8988T (cell line): ENCODE measurements at regions not wholly inside any gene's neighbourhood (a gene's known extent, or its start where the extent isn't known, plus 50 kb on each side); places are given as distances from the start of the nearest gene placed in this dataset.
A peak's percentile ranks its signal among the peaks of the same experiment; 100 is the strongest.

Source experiments
- DNase-seq: peaks from one replicate; pipeline ENCODE4 v3.0.0; 2011

GRCh38 chr6:44642870-44643522, 255.5 kb downstream of the CDC5L start:
- DNase-seq = no peak

GRCh38 chr6:44645276-44645675, 257.8 kb downstream of the CDC5L start:
- DNase-seq = no peak

GRCh38 chr6:44646355-44646754, 258.8 kb downstream of the CDC5L start:
- DNase-seq = no peak

- no peak for DNase-seq
Observed at GRCh38 chr6:44649365-44650025, 262.0 kb downstream of the CDC5L start.

GRCh38 chr6:44650495-44650894, 263.0 kb downstream of the CDC5L start:
- DNase-seq = no peak

GRCh38 chr6:44650947-44651346, 263.4 kb downstream of the CDC5L start:
- peak; percentile 32 for DNase-seq

- DNase-seq = no peak
Observed at GRCh38 chr6:44651604-44652003, 264.1 kb downstream of the CDC5L start.

GRCh38 chr6:44652547-44652946, 265.0 kb downstream of the CDC5L start:
- DNase-seq = no peak

GRCh38 chr6:44653091-44653490, 265.6 kb downstream of the CDC5L start:
- no peak for DNase-seq

- no peak for DNase-seq
Observed at GRCh38 chr6:44653761-44654218, 266.3 kb downstream of the CDC5L start.

GRCh38 chr6:44655412-44656342, 268.2 kb downstream of the CDC5L start:
- DNase-seq = peak; percentile 53

- DNase-seq = no peak
Observed at GRCh38 chr6:44656691-44657090, 269.2 kb downstream of the CDC5L start.

- no peak for DNase-seq
Observed at GRCh38 chr6:44657206-44657819, 269.8 kb downstream of the CDC5L start.

- no peak for DNase-seq
Observed at GRCh38 chr6:44658571-44658970, 271.1 kb downstream of the CDC5L start.

GRCh38 chr6:44659726-44660125, 272.2 kb downstream of the CDC5L start:
- DNase-seq = no peak

GRCh38 chr6:44660561-44661220, 273.2 kb downstream of the CDC5L start:
- no peak for DNase-seq

GRCh38 chr6:44661221-44662008, 273.9 kb downstream of the CDC5L start:
- DNase-seq = no peak

- no peak for DNase-seq
Observed at GRCh38 chr6:44662461-44663121, 275.1 kb downstream of the CDC5L start.

- no peak for DNase-seq
Observed at GRCh38 chr6:44663860-44664634, 276.5 kb downstream of the CDC5L start.

GRCh38 chr6:44664716-44665115, 277.2 kb downstream of the CDC5L start:
- no peak for DNase-seq
